HCT116 (cell line): ENCODE measurements at regions not wholly inside any gene's neighbourhood (a gene's known extent, or its start where the extent isn't known, plus 50 kb on each side); places are given as distances from the start of the nearest gene placed in this dataset.

Experiments
- CTCF ChIP-seq, 3 experiments: fragments of 200-600 bp in 1 of 3; sonication (generic) in 1 of 3; IDR thresholded peaks in 2 of 3; conservative IDR thresholded peaks in 1 of 3; 2 replicates each; pipeline ENCODE4 v1.5.1; 2012 to 2017; ENCODE audit warnings: low read depth in 2 of 3, low read length in 2 of 3, antibody characterized with exemption in 1 of 3, borderline replicate concordance in 1 of 3, control low read depth in 1 of 3, mild to moderate bottlenecking in 1 of 3, mixed read lengths in 1 of 3, mixed run types in 1 of 3, moderate library complexity in 1 of 3; ENCODE audit not compliant: insufficient read depth in 1 of 3
- EGR1 ChIP-seq: IDR thresholded peaks from 2 replicates; pipeline ENCODE4 v1.6.1; 2012; ENCODE audit warnings: low read depth
- ELF1 ChIP-seq: IDR thresholded peaks from 2 replicates; pipeline ENCODE4 v1.6.1; 2012; ENCODE audit warnings: low read depth, borderline replicate concordance
- EZH2phosphoT487 ChIP-seq: fragments of 200-600 bp; IDR thresholded peaks from 2 replicates; pipeline ENCODE4 v1.6.1; 2018; ENCODE audit warnings: antibody characterized with exemption, borderline replicate concordance
- JUND ChIP-seq: IDR thresholded peaks from 2 replicates; pipeline ENCODE4 v1.6.1; 2012
- MAX ChIP-seq: IDR thresholded peaks from 2 replicates; pipeline ENCODE4 v1.6.1; 2012
- POLR2A ChIP-seq: IDR thresholded peaks from 2 replicates; pipeline ENCODE4 v1.7.0; 2011; ENCODE audit warnings: borderline replicate concordance; ENCODE audit not compliant: insufficient read depth, insufficient read length; ENCODE audit errors: extremely low read depth
- RAD21 ChIP-seq: IDR thresholded peaks from 2 replicates; pipeline ENCODE4 v1.6.1; 2012; ENCODE audit warnings: low read depth, mild to moderate bottlenecking
- SIN3A ChIP-seq: IDR thresholded peaks from 2 replicates; pipeline ENCODE4 v1.6.1; 2012; ENCODE audit warnings: low read depth
- SP1 ChIP-seq: IDR thresholded peaks from 2 replicates; pipeline ENCODE4 v1.6.1; 2012; ENCODE audit warnings: low read depth
- SRF ChIP-seq: IDR thresholded peaks from 2 replicates; pipeline ENCODE4 v1.6.1; 2012; ENCODE audit warnings: low read depth
- YY1 ChIP-seq: IDR thresholded peaks from 2 replicates; pipeline ENCODE4 v1.6.1; 2011; ENCODE audit warnings: low read length, low read depth, moderate library complexity, mild to moderate bottlenecking; ENCODE audit not compliant: insufficient replicate concordance; ENCODE audit errors: extremely low read depth
- ZBTB33 ChIP-seq: IDR thresholded peaks from 2 replicates; pipeline ENCODE4 v1.6.1; 2011; ENCODE audit warnings: mild to moderate bottlenecking, low read length, moderate library complexity; ENCODE audit not compliant: insufficient replicate concordance; ENCODE audit errors: extremely low read depth
- ZNF274 ChIP-seq: fragments of 200-500 bp; sonication (Bioruptor generic); IDR thresholded peaks from 2 replicates; pipeline ENCODE4 v1.6.1; 2014; ENCODE audit warnings: mild to moderate bottlenecking, low read depth, low read length, inconsistent platforms

GRCh38 chr2:236642584-236643291 is 73.1 kb downstream of the ACKR3 start:
- TF ChIP-seq JUND, result no peak
- no peak for TF ChIP-seq MAX
- TF ChIP-seq CTCF (IDR thresholded peaks at IDR 0.05 in 2 of 3, conservative IDR thresholded peaks at IDR 0.05 in 1 of 3; ENCODE audit: borderline replicate concordance in 1 of 3, insufficient read depth in 1 of 3, low read depth in 2 of 3, low read length in 2 of 3), result no peak
- TF ChIP-seq EGR1, result no peak
- TF ChIP-seq SP1, result no peak
- TF ChIP-seq EZH2phosphoT487, result no peak
- TF ChIP-seq SRF, result no peak
- TF ChIP-seq SIN3A, result no peak
- no peak for TF ChIP-seq YY1
- no peak for TF ChIP-seq ZNF274
- TF ChIP-seq RAD21, result no peak
- no peak for TF ChIP-seq POLR2A
- TF ChIP-seq ELF1, result no peak
- no peak for TF ChIP-seq ZBTB33
